IMR-90 (cell line): ENCODE measurements at regions not wholly inside any gene's neighbourhood (a gene's known extent, or its start where the extent isn't known, plus 50 kb on each side); places are given as distances from the start of the nearest gene placed in this dataset.

ENCODE experiments used
- MAZ ChIP-seq: IDR thresholded peaks from 2 replicates; pipeline ENCODE4 v1.6.1; 2012; ENCODE audit warnings: low read depth, mild to moderate bottlenecking, low read length, improper control_type of control experiment, moderate library complexity, borderline replicate concordance
- POLR2A ChIP-seq: IDR thresholded peaks from 2 replicates; pipeline ENCODE4 v1.6.1; 2012; ENCODE audit warnings: mild to moderate bottlenecking, low read depth, low read length
- RCOR1 ChIP-seq: IDR thresholded peaks from 2 replicates; pipeline ENCODE4 v1.6.1; 2012; ENCODE audit warnings: mild to moderate bottlenecking, low read length, improper control_type of control experiment; ENCODE audit not compliant: insufficient replicate concordance
- SMC3 ChIP-seq: fragments of 150-350 bp; IDR thresholded peaks from 2 replicates; pipeline ENCODE4 v1.6.1; 2016; ENCODE audit warnings: low read depth, mild to moderate bottlenecking, antibody characterized with exemption, low read length, moderate library complexity
- TF ChIP-seq, protein P1 (sequence below): conservative IDR thresholded peaks from 2 replicates; pipeline ENCODE4 v1.5.1; 2012; ENCODE audit warnings: mild to moderate bottlenecking, low read depth, low read length, improper control_type of control experiment
- TF ChIP-seq, protein P2 (sequence below): fragments of 150-350 bp; IDR thresholded peaks from 2 replicates; pipeline ENCODE4 v1.6.1; 2017; ENCODE audit warnings: mild to moderate bottlenecking, antibody characterized with exemption, low read length, low read depth

DNA sequence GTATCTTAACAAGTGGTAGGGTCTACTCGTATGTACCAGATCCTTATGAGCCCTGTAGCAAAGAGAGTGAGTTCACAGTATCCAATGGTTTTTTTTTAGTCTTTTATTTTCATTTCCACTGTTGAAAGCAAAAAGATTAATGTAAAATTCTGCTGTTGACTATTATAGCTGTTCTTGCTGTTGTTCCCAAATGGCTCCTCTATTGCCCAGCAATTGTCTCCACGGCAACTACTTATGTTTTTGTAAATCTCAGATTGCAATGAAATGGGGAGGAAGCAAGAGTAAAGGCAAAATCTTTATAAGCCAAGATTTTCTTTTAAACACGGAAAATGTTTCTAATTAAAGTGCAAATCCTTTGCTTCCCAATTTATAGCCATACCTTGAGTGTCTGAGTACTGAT is 406.1 kb downstream of the EPM2A start:
- TF ChIP-seq, protein P1, sequence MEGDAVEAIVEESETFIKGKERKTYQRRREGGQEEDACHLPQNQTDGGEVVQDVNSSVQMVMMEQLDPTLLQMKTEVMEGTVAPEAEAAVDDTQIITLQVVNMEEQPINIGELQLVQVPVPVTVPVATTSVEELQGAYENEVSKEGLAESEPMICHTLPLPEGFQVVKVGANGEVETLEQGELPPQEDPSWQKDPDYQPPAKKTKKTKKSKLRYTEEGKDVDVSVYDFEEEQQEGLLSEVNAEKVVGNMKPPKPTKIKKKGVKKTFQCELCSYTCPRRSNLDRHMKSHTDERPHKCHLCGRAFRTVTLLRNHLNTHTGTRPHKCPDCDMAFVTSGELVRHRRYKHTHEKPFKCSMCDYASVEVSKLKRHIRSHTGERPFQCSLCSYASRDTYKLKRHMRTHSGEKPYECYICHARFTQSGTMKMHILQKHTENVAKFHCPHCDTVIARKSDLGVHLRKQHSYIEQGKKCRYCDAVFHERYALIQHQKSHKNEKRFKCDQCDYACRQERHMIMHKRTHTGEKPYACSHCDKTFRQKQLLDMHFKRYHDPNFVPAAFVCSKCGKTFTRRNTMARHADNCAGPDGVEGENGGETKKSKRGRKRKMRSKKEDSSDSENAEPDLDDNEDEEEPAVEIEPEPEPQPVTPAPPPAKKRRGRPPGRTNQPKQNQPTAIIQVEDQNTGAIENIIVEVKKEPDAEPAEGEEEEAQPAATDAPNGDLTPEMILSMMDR: no peak
- TF ChIP-seq RCOR1 (no peak), POLR2A (no peak), SMC3 (no peak), MAZ (no peak)
- TF ChIP-seq, protein P2, sequence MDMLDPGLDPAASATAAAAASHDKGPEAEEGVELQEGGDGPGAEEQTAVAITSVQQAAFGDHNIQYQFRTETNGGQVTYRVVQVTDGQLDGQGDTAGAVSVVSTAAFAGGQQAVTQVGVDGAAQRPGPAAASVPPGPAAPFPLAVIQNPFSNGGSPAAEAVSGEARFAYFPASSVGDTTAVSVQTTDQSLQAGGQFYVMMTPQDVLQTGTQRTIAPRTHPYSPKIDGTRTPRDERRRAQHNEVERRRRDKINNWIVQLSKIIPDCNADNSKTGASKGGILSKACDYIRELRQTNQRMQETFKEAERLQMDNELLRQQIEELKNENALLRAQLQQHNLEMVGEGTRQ: no peak
